HG03060 (cell line): ENCODE measurements at regions not wholly inside any gene's neighbourhood (a gene's known extent, or its start where the extent isn't known, plus 50 kb on each side); places are given as distances from the start of the nearest gene placed in this dataset.
A peak's percentile ranks its signal among the peaks of the same experiment; 100 is the strongest.
"Not testable (repeated sequence)": the region's sequence is repeated elsewhere in the genome, so short reads cannot be mapped to it uniquely, and the experiment has no call there.

Experiments used
- ATAC-seq: cut with Tn5 transposase; IDR thresholded peaks from one replicate; pipeline ENCODE4 v1.9.1; 2021; ENCODE audit warnings: low read depth, moderate number of reproducible peaks; ENCODE audit not compliant: unreplicated experiment

GRCh38 chr3:66629150-66629981 lies 128.5 kb upstream of the LRIG1 start:
- no peak for ATAC-seq

- no peak for ATAC-seq
Measured at GRCh38 chr3:66629982-66630368, 129.2 kb upstream of the LRIG1 start.

GRCh38 chr3:66633402-66634381 lies 132.9 kb upstream of the LRIG1 start:
- no peak for ATAC-seq

- ATAC-seq, result peak; percentile 42
Measured at GRCh38 chr3:66638717-66639116, 137.9 kb upstream of the LRIG1 start.

- ATAC-seq, result no peak
Measured at GRCh38 chr3:66639809-66640356, 139.1 kb upstream of the LRIG1 start.

GRCh38 chr3:66642019-66642418 lies 141.2 kb upstream of the LRIG1 start:
- no peak for ATAC-seq

- ATAC-seq, result no peak
Measured at GRCh38 chr3:66642484-66642883, 141.7 kb upstream of the LRIG1 start.

- no peak for ATAC-seq
Measured at GRCh38 chr3:66644549-66644948, 143.7 kb upstream of the LRIG1 start.

- ATAC-seq, result no peak
Measured at GRCh38 chr3:66648975-66649374, 148.2 kb upstream of the LRIG1 start.

- not testable (repeated sequence) for ATAC-seq
Measured at GRCh38 chr3:66651520-66651919, 150.7 kb upstream of the LRIG1 start.

GRCh38 chr3:66652100-66652499 lies 151.3 kb upstream of the LRIG1 start:
- ATAC-seq, result not testable (repeated sequence)

- ATAC-seq, result no peak
Measured at GRCh38 chr3:66655044-66655443, 154.2 kb upstream of the LRIG1 start.

- ATAC-seq, result no peak
Measured at GRCh38 chr3:66655671-66656070, 154.8 kb upstream of the LRIG1 start.

GRCh38 chr3:66656609-66657008 lies 155.8 kb upstream of the LRIG1 start:
- ATAC-seq, result no peak

- ATAC-seq, result no peak
Measured at GRCh38 chr3:66659056-66659455, 158.2 kb upstream of the LRIG1 start.

- no peak for ATAC-seq
Measured at GRCh38 chr3:66661628-66662027, 160.8 kb upstream of the LRIG1 start.

- no peak for ATAC-seq
Measured at GRCh38 chr3:66662894-66663293, 162.1 kb upstream of the LRIG1 start.

GRCh38 chr3:66665021-66665695 lies 164.3 kb upstream of the LRIG1 start:
- ATAC-seq, result no peak

GRCh38 chr3:66666362-66666761 lies 165.5 kb upstream of the LRIG1 start:
- no peak for ATAC-seq

- no peak for ATAC-seq
Measured at GRCh38 chr3:66667263-66667662, 166.4 kb upstream of the LRIG1 start.

- ATAC-seq, result no peak
Measured at GRCh38 chr3:66671291-66671690, 170.5 kb upstream of the LRIG1 start.
